ENCODE measurements at regions not wholly inside any gene's neighbourhood (a gene's known extent, or its start where the extent isn't known, plus 50 kb on each side); places are given as distances from the start of the nearest gene placed in this dataset.

DNA sequence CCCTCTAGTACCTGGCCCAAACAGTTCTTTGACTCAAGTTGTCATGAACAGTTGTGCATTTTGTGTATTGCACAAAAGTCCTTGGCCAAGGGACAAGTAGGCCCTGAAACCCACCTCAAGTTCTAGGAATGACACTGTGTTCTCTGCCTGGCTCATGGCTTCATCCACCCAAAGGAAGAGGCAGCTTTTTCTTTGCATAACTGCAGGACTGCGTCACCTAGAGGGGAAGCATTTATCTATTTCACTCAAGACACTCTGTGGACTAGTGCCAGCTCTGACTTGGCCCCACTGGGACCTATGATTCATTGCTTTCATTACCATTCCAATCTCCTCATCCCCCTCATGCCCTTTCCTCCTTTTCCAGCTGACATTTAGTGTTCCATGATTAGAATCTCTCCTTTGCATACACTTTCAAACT lies 119.3 kb upstream of the SIX2 start:
- TF ChIP-seq, protein P1, sequence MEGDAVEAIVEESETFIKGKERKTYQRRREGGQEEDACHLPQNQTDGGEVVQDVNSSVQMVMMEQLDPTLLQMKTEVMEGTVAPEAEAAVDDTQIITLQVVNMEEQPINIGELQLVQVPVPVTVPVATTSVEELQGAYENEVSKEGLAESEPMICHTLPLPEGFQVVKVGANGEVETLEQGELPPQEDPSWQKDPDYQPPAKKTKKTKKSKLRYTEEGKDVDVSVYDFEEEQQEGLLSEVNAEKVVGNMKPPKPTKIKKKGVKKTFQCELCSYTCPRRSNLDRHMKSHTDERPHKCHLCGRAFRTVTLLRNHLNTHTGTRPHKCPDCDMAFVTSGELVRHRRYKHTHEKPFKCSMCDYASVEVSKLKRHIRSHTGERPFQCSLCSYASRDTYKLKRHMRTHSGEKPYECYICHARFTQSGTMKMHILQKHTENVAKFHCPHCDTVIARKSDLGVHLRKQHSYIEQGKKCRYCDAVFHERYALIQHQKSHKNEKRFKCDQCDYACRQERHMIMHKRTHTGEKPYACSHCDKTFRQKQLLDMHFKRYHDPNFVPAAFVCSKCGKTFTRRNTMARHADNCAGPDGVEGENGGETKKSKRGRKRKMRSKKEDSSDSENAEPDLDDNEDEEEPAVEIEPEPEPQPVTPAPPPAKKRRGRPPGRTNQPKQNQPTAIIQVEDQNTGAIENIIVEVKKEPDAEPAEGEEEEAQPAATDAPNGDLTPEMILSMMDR (IDR thresholded peaks at IDR 0.05), result no peak
- TF ChIP-seq EP300 (IDR thresholded peaks at IDR 0.05), result peak in 1 of 2 donors; percentile 15

Data from tibial nerve (tissue), 4 donors.